ENCODE measurements at regions not wholly inside any gene's neighbourhood (a gene's known extent, or its start where the extent isn't known, plus 50 kb on each side); places are given as distances from the start of the nearest gene placed in this dataset.

DNA sequence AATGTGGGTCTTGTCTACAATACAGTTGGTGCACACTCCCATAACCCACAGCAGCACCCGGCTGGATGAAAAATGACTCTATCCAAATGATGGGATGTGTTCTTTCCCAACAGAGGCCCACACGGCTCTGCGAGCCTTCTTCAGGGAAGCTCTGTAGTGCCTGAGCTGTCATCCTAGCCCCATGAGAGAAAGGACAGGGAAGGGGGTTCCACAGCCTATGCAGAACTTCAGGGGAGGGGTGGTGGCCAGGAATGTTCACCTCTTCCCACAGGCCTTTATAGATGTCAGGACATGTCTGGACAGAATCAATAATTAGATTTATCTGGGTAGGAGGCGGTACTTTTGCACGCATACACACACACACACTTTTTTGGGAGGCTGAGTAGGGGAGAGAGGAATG, 109.0 kb downstream of the JCAD start:
- CTCF ChIA-PET = no interaction called here
- H3K4me3 Mint-ChIP-seq = no peak overlapping the region
- ATAC-seq (ENCODE audit: low read depth) = no peak
- intact Hi-C loops (cut with micrococcal nuclease) = no loop called here
- TF ChIP-seq, protein P1, sequence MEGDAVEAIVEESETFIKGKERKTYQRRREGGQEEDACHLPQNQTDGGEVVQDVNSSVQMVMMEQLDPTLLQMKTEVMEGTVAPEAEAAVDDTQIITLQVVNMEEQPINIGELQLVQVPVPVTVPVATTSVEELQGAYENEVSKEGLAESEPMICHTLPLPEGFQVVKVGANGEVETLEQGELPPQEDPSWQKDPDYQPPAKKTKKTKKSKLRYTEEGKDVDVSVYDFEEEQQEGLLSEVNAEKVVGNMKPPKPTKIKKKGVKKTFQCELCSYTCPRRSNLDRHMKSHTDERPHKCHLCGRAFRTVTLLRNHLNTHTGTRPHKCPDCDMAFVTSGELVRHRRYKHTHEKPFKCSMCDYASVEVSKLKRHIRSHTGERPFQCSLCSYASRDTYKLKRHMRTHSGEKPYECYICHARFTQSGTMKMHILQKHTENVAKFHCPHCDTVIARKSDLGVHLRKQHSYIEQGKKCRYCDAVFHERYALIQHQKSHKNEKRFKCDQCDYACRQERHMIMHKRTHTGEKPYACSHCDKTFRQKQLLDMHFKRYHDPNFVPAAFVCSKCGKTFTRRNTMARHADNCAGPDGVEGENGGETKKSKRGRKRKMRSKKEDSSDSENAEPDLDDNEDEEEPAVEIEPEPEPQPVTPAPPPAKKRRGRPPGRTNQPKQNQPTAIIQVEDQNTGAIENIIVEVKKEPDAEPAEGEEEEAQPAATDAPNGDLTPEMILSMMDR (IDR thresholded peaks at IDR 0.05) = no peak
- POLR2A ChIA-PET = no interaction called here
- no peaks in the 10 kb centered on the region for H3K27me3 Mint-ChIP-seq
- no peaks in the 10 kb centered on the region for H3K4me1 Mint-ChIP-seq
- no peaks in the 10 kb centered on the region for H3K9me3 Mint-ChIP-seq
- no peak for DNase-seq
- H3K27ac Mint-ChIP-seq = no peak overlapping the region
- no peaks in the 10 kb centered on the region for H3K36me3 Mint-ChIP-seq (ENCODE audit: low read depth)

DNA sequence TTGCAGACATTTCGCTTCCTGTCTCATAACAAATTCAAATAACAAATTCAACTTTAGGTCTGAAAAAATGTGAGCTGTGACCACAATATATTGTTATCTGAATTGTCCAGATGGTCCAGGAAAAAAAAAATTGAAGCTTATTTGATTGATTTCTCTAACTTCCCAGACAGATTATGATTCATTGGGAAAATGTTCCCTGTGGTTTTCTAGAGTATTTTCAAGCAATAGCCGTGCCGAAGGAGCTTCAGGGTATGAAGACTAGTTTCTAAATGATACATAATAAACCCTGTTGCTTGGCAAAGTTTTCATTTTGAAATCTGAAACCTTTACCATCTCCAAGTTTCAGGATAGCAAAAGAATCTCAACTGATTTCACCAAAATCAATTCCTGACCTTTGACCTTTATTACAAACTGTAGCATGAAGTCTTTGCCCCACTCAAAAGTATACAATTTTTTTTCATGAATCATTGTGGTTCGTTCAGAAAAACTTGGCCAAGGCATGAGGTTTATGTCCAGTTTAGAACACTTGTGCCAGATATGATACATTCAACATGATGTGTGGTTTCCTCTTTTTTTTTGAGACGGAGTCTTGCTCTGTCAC, 109.9 kb downstream of the JCAD start:
- TF ChIP-seq, protein P1 (IDR thresholded peaks at IDR 0.05) = no peak
- Mint-ChIP-seq H3K9me3 (no peaks in the 10 kb centered on the region), H3K4me1 (no peaks in the 10 kb centered on the region), H3K27me3 (no peaks in the 10 kb centered on the region), H3K27ac (no peak overlapping the region), H3K36me3 (ENCODE audit: low read depth) (no peaks in the 10 kb centered on the region), H3K4me3 (no peak overlapping the region)
- DNase-seq (no peak), ATAC-seq (ENCODE audit: low read depth) (no peak)
- POLR2A ChIA-PET = no interaction called here
- CTCF ChIA-PET = no interaction called here
- intact Hi-C loops (cut with micrococcal nuclease) = no loop called here

DNA sequence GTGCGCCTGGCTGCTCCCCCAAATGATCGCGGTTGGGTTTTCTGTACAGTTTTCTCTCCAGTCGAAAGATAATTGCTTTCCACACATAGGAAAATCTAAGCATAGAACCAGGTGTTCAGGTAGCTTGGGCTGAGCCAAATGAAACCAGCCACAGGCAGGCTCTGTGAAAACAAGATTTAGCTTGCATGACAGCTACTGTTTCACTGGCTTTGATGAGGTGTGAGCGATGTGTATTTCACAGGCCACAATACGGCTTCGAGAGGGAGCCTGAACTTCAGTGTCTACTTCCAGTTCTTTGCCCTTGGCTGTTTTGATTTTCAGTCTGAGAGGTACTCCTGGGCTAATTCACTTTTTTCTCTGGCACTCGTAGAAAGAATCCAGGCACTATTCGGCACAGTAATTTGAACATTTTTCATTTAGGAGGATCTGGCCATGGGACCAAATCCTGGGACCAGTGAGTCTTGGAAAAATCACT, 110.5 kb downstream of the JCAD start:
- no peaks in the 10 kb centered on the region for H3K36me3 Mint-ChIP-seq (ENCODE audit: low read depth)
- H3K27me3 Mint-ChIP-seq = no peaks in the 10 kb centered on the region
- no peaks in the 10 kb centered on the region for H3K4me1 Mint-ChIP-seq
- DNase-seq (no peak), ATAC-seq (ENCODE audit: low read depth) (no peak)
- intact Hi-C loops (cut with micrococcal nuclease) = no loop called here
- ChIA-PET POLR2A (no interaction called here), CTCF (no interaction called here)
- H3K27ac Mint-ChIP-seq = no peak overlapping the region
- H3K9me3 Mint-ChIP-seq = no peaks in the 10 kb centered on the region
- no peak overlapping the region for H3K4me3 Mint-ChIP-seq
- TF ChIP-seq, protein P1 (IDR thresholded peaks at IDR 0.05) = no peak

DNA sequence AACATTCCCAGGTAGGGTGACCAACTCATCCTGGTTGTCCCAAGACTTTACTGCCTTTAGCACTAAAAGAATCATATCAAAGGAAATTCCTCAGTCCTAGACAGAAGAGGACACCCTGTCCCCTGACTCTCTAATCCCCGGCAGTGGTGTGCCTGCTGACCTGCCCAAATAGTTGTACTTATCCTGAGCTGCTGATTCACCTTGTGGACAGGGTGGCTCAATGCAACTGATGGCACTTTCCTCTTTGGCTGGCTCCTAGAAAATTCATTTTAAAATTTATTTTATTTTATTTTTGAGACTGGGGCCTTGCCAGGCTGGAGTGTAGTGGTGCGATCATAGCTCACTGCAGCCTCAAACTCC, 111.7 kb downstream of the JCAD start:
- Mint-ChIP-seq H3K36me3 (ENCODE audit: low read depth) (no peaks in the 10 kb centered on the region), H3K4me3 (no peak overlapping the region), H3K9me3 (no peaks in the 10 kb centered on the region), H3K27ac (no peak overlapping the region), H3K27me3 (no peaks in the 10 kb centered on the region), H3K4me1 (no peaks in the 10 kb centered on the region)
- TF ChIP-seq, protein P1 (IDR thresholded peaks at IDR 0.05) = no peak
- ChIA-PET CTCF (no interaction called here), POLR2A (no interaction called here)
- no peak for ATAC-seq (ENCODE audit: low read depth)
- no peak for DNase-seq
- intact Hi-C loops (cut with micrococcal nuclease) = no loop called here

DNA sequence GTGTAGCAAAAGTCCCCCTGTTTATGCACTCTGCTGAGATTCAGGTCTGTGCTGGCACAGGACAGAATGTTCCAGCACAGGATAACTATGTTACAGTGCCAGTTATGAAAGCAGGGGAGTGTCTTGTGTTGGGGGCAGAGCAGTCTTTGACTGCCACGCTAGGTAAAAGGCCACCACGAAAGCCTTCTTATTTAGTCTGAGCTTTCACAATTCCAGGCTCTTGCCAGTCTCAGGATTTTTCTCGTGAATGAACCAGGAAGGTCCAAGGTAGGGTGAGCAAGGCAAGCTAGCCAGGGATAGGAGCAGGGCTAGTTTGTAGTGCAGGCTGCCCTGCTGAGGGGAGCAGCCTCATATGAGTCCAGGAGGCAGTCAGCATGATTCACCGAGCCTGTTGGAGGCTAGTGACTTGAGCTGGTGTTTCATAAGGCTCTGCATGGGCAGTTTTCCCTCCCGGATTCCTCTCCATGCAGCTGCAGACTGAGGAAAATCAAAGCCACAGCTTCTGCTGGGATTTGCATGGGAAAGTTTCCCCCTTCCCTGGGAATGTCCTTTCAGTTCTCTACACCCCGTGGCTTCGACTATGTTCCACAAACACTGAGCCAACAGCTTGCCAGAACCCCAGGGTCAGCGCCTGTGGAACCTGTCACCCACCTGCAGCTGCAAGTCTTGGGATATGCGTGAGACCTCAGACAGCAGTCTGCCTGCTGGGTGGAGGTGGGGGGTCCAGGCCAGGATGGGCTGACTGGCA, 112.3 kb downstream of the JCAD start:
- H3K4me3 Mint-ChIP-seq = no peak overlapping the region
- no peaks in the 10 kb centered on the region for H3K36me3 Mint-ChIP-seq (ENCODE audit: low read depth)
- POLR2A ChIA-PET = no interaction called here
- H3K4me1 Mint-ChIP-seq = no peaks in the 10 kb centered on the region
- no peak overlapping the region for H3K27ac Mint-ChIP-seq
- H3K27me3 Mint-ChIP-seq = no peaks in the 10 kb centered on the region
- TF ChIP-seq, protein P1 (IDR thresholded peaks at IDR 0.05) = no peak
- ATAC-seq (ENCODE audit: low read depth) = no peak
- intact Hi-C loops (cut with micrococcal nuclease) = no loop called here
- no peak for DNase-seq
- no peaks in the 10 kb centered on the region for H3K9me3 Mint-ChIP-seq
- CTCF ChIA-PET = no interaction called here
